ENCODE measurements at regions not wholly inside any gene's neighbourhood (a gene's known extent, or its start where the extent isn't known, plus 50 kb on each side); places are given as distances from the start of the nearest gene placed in this dataset.

DNA sequence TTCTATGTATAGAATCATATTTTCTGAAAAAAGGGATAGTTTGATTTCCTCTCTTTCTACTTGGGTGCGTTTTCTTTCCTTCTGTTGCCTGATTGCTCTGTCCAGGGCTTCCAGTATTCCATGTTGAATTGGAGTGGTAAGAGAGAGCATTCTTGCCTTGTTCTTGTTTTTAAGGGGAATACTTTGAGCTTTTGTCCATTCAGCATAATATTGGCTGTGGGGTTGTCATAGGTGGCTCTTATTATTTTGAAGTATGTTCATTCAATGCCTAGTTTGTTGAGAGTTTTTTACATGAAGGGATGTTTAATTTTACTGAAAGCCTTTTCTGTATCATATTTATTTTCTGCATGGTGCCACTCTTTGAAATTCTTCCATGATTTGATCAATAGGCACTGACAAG, 173.5 kb upstream of the IRS2 start:
- ChIA-PET POLR2A (no interaction called here), CTCF (no interaction called here)
- Mint-ChIP-seq H3K4me3 (no peak overlapping the region), H3K27ac (no peak overlapping the region), H3K4me1 (peaks cover 0 to 14% (median 4%) of the 10 kb centered on the region in 7 donors), H3K9me3 (peaks cover 0 to 30% (median 5%) of the 10 kb centered on the region in 11 donors), H3K36me3 (peaks cover 0 to 8% (median 0%) of the 10 kb centered on the region in 5 donors), H3K27me3 (peaks cover 0 to 22% (median 18%) of the 10 kb centered on the region in 5 donors)
- H3K4me1 ChIP-seq (ENCODE audit: control insufficient read depth in 2 of 2, insufficient read depth in 2 of 2, low read length in 2 of 2), result no peaks in the 10 kb centered on the region
- no peaks in the 10 kb centered on the region for H3K36me3 ChIP-seq (ENCODE audit: control insufficient read depth in 2 of 3, insufficient read depth in 3 of 3, low read length in 3 of 3)
- no peak for ATAC-seq
- no peaks in the 10 kb centered on the region for H3K9me3 ChIP-seq (ENCODE audit: control insufficient read depth in 2 of 3, low read length in 3 of 3)
- no peak overlapping the region for H3K27ac ChIP-seq (ENCODE audit: low read depth, low read length)
- DNase-seq, result no peak
- intact Hi-C loops (cut with micrococcal nuclease), result no loop called here
- H3K27me3 ChIP-seq (ENCODE audit: control insufficient read depth in 2 of 2, insufficient read depth in 2 of 2, low read length in 2 of 2), result no peaks in the 10 kb centered on the region
- H3K4me3 ChIP-seq (ENCODE audit: low read length), result no peak overlapping the region

DNA sequence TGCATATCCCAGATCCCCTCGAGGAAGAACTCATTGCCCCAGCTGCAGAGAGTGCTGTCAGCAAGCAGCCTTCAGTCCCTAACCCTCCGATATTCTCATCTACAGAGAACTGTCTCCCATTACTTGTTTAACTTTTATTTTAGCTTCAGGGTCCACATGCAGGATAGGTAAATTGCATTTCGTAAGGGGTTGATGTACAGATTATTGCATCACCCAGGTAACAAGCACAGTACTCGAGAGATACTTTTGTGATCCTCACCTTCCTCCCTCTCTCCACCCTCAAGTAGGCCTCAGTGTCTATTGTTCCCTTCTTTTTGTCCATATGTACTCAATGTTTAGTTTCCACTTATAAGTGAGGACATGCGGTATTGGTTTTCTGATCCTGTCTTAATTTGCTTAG, 171.5 kb upstream of the IRS2 start:
- POLR2A ChIA-PET, result no interaction called here
- Histone ChIP-seq H3K27me3 (ENCODE audit: control insufficient read depth in 2 of 2, insufficient read depth in 2 of 2, low read length in 2 of 2) (no peaks in the 10 kb centered on the region), H3K4me3 (ENCODE audit: low read length) (no peak overlapping the region), H3K27ac (ENCODE audit: low read depth, low read length) (no peak overlapping the region), H3K9me3 (ENCODE audit: control insufficient read depth in 2 of 3, low read length in 3 of 3) (no peaks in the 10 kb centered on the region), H3K4me1 (ENCODE audit: control insufficient read depth in 2 of 2, insufficient read depth in 2 of 2, low read length in 2 of 2) (no peaks in the 10 kb centered on the region), H3K36me3 (ENCODE audit: control insufficient read depth in 2 of 3, insufficient read depth in 3 of 3, low read length in 3 of 3) (no peaks in the 10 kb centered on the region)
- Mint-ChIP-seq H3K4me1 (no peaks in the 10 kb centered on the region), H3K36me3 (peaks cover 0 to 4% (median 0%) of the 10 kb centered on the region in 5 donors), H3K27ac (no peak overlapping the region), H3K27me3 (peaks cover 0 to 7% (median 2%) of the 10 kb centered on the region in 5 donors), H3K9me3 (peaks cover 0 to 30% (median 6%) of the 10 kb centered on the region in 11 donors), H3K4me3 (no peak overlapping the region)
- DNase-seq, result no peak
- intact Hi-C loops (cut with micrococcal nuclease), result no loop called here
- ATAC-seq, result no peak
- CTCF ChIA-PET, result no interaction called here

DNA sequence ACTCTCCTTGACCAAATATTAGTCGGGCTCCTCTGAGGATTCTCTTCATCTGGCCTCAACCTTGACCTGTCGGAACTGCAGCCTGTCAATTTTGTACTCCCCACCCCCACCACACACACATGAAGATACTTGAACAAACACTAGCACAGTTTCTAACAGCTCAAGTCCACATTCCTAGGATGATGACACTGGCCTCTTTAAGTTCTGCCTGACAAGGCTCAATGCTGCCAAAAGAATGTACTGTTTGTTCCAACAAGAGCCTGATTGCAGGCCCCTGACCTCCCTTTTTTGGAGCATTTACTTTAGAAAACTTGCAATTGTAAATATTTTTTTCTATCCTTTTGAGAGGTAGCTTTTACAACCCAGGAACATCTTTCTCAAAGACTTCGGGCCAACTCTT, 169.2 kb upstream of the IRS2 start:
- Histone ChIP-seq H3K27ac (ENCODE audit: low read depth, low read length) (no peak overlapping the region), H3K36me3 (ENCODE audit: control insufficient read depth in 2 of 3, insufficient read depth in 3 of 3, low read length in 3 of 3) (no peaks in the 10 kb centered on the region), H3K4me1 (ENCODE audit: control insufficient read depth in 2 of 2, insufficient read depth in 2 of 2, low read length in 2 of 2) (no peaks in the 10 kb centered on the region), H3K9me3 (ENCODE audit: control insufficient read depth in 2 of 3, low read length in 3 of 3) (no peaks in the 10 kb centered on the region), H3K4me3 (ENCODE audit: low read length) (no peak overlapping the region), H3K27me3 (ENCODE audit: control insufficient read depth in 2 of 2, insufficient read depth in 2 of 2, low read length in 2 of 2) (no peaks in the 10 kb centered on the region)
- ChIA-PET POLR2A (interaction anchor here (0.6 kb wide), 1 partner anchor 197 kb away, joined by 4 read pairs; no protein-coding TSS in a partner anchor), CTCF (no interaction called here)
- H3K4me1 Mint-ChIP-seq, result no peaks in the 10 kb centered on the region
- H3K27ac Mint-ChIP-seq, result no peak overlapping the region
- peaks cover 2 to 35% (median 5%) of the 10 kb centered on the region in 11 donors for H3K9me3 Mint-ChIP-seq
- H3K27me3 Mint-ChIP-seq, result peaks cover 0 to 4% (median 0%) of the 10 kb centered on the region in 5 donors
- peaks cover 0 to 4% (median 0%) of the 10 kb centered on the region in 5 donors for H3K36me3 Mint-ChIP-seq
- H3K4me3 Mint-ChIP-seq, result no peak overlapping the region
- no peak for DNase-seq
- intact Hi-C loops (cut with micrococcal nuclease), result no loop called here
- no peak for ATAC-seq

GRCh38 chr13:109954441-109954840, 168.1 kb upstream of the IRS2 start:
- peaks cover 0 to 4% (median 0%) of the 10 kb centered on the region in 5 donors for H3K36me3 Mint-ChIP-seq
- Histone ChIP-seq H3K4me1 (ENCODE audit: control insufficient read depth in 2 of 2, insufficient read depth in 2 of 2, low read length in 2 of 2) (no peaks in the 10 kb centered on the region), H3K27ac (ENCODE audit: low read depth, low read length) (no peak overlapping the region), H3K9me3 (ENCODE audit: control insufficient read depth in 2 of 3, low read length in 3 of 3) (no peaks in the 10 kb centered on the region), H3K36me3 (ENCODE audit: control insufficient read depth in 2 of 3, insufficient read depth in 3 of 3, low read length in 3 of 3) (no peaks in the 10 kb centered on the region), H3K4me3 (ENCODE audit: low read length) (no peak overlapping the region), H3K27me3 (ENCODE audit: control insufficient read depth in 2 of 2, insufficient read depth in 2 of 2, low read length in 2 of 2) (no peaks in the 10 kb centered on the region)
- H3K27ac Mint-ChIP-seq, result no peak overlapping the region
- peaks cover 2 to 35% (median 6%) of the 10 kb centered on the region in 11 donors for H3K9me3 Mint-ChIP-seq
- H3K27me3 Mint-ChIP-seq, result peaks cover 0 to 4% (median 0%) of the 10 kb centered on the region in 5 donors
- no peak for ATAC-seq
- no peaks in the 10 kb centered on the region for H3K4me1 Mint-ChIP-seq
- no peak overlapping the region for H3K4me3 Mint-ChIP-seq
- POLR2A ChIA-PET, result no interaction called here
- DNase-seq, result no peak
- intact Hi-C loops (cut with micrococcal nuclease), result no loop called here
- CTCF ChIA-PET, result no interaction called here

GRCh38 chr13:109951491-109951890, 165.1 kb upstream of the IRS2 start:
- no peak for ATAC-seq
- H3K4me1 ChIP-seq (ENCODE audit: control insufficient read depth in 2 of 2, insufficient read depth in 2 of 2, low read length in 2 of 2), result no peaks in the 10 kb centered on the region
- H3K4me3 Mint-ChIP-seq, result no peak overlapping the region
- H3K36me3 ChIP-seq (ENCODE audit: control insufficient read depth in 2 of 3, insufficient read depth in 3 of 3, low read length in 3 of 3), result no peaks in the 10 kb centered on the region
- no peaks in the 10 kb centered on the region for H3K4me1 Mint-ChIP-seq
- H3K27me3 Mint-ChIP-seq, result peaks cover 0 to 15% (median under 1%) of the 10 kb centered on the region in 5 donors
- intact Hi-C loops (cut with micrococcal nuclease), result no loop called here
- DNase-seq, result no peak
- H3K27ac ChIP-seq (ENCODE audit: low read depth, low read length), result no peak overlapping the region
- no peaks in the 10 kb centered on the region for H3K36me3 Mint-ChIP-seq
- ChIA-PET POLR2A (no interaction called here), CTCF (no interaction called here)
- no peaks in the 10 kb centered on the region for H3K27me3 ChIP-seq (ENCODE audit: control insufficient read depth in 2 of 2, insufficient read depth in 2 of 2, low read length in 2 of 2)
- no peaks in the 10 kb centered on the region for H3K9me3 ChIP-seq (ENCODE audit: control insufficient read depth in 2 of 3, low read length in 3 of 3)
- no peak overlapping the region for H3K27ac Mint-ChIP-seq
- H3K4me3 ChIP-seq (ENCODE audit: low read length), result no peak overlapping the region
- peaks cover 0 to 10% (median 2%) of the 10 kb centered on the region in 11 donors for H3K9me3 Mint-ChIP-seq

DNA sequence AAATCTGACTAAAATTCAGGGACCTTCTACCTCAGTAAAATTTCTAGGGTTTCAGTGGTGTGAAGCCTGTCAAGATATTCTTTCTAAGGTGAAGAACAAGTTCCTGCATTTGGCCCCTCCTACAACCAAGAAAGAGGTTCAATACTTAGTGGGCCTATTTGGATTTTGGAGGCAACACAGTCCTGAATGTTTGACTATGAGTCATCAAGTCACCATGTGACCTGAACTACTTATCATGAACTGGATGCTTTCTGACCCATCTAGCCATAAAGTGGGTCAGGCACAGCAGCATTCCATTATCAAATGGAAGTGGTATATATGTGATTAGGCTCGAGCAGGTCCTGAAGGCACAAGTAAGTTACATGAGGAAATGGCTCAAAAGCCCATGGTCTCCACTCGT, 163.0 kb upstream of the IRS2 start:
- no peak overlapping the region for H3K4me3 Mint-ChIP-seq
- H3K9me3 Mint-ChIP-seq, result peaks cover 0 to 15% (median 3%) of the 10 kb centered on the region in 11 donors
- H3K27ac Mint-ChIP-seq, result no peak overlapping the region
- no peaks in the 10 kb centered on the region for H3K4me1 Mint-ChIP-seq
- intact Hi-C loops (cut with micrococcal nuclease), result no loop called here
- no peak for ATAC-seq
- Histone ChIP-seq H3K4me3 (ENCODE audit: low read length) (no peak overlapping the region), H3K27me3 (ENCODE audit: control insufficient read depth in 2 of 2, insufficient read depth in 2 of 2, low read length in 2 of 2) (no peaks in the 10 kb centered on the region), H3K36me3 (ENCODE audit: control insufficient read depth in 2 of 3, insufficient read depth in 3 of 3, low read length in 3 of 3) (no peaks in the 10 kb centered on the region), H3K9me3 (ENCODE audit: control insufficient read depth in 2 of 3, low read length in 3 of 3) (no peaks in the 10 kb centered on the region), H3K4me1 (ENCODE audit: control insufficient read depth in 2 of 2, insufficient read depth in 2 of 2, low read length in 2 of 2) (no peaks in the 10 kb centered on the region), H3K27ac (ENCODE audit: low read depth, low read length) (no peak overlapping the region)
- peaks cover 0 to 19% (median 4%) of the 10 kb centered on the region in 5 donors for H3K27me3 Mint-ChIP-seq
- no peaks in the 10 kb centered on the region for H3K36me3 Mint-ChIP-seq
- ChIA-PET POLR2A (no interaction called here), CTCF (no interaction called here)
- DNase-seq, result no peak

DNA sequence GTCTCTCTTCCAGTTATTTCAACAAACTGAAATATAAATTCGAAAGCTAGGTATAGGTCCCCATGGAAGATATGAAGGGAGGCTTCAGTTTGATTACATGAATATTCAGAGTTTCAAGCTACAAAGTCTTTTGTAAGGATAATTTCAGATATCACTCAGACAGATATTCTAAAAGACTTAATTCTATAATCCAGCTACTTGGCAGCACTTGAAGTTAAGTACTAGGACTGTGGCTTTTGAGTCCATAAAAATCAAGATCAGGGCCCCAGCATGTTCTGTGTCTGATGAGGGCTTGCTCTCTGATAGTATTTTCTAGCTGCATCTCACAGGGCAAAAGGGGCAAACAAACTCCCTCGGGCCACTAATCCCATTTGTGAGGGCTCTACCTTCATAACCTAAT, 160.6 kb upstream of the IRS2 start:
- CTCF ChIA-PET, result no interaction called here
- no peak for ATAC-seq
- no peaks in the 10 kb centered on the region for H3K36me3 ChIP-seq (ENCODE audit: control insufficient read depth in 2 of 3, insufficient read depth in 3 of 3, low read length in 3 of 3)
- no peaks in the 10 kb centered on the region for H3K4me1 ChIP-seq (ENCODE audit: control insufficient read depth in 2 of 2, insufficient read depth in 2 of 2, low read length in 2 of 2)
- no peaks in the 10 kb centered on the region for H3K4me1 Mint-ChIP-seq
- H3K9me3 Mint-ChIP-seq, result peaks cover 0 to 18% (median 4%) of the 10 kb centered on the region in 11 donors
- H3K9me3 ChIP-seq (ENCODE audit: control insufficient read depth in 2 of 3, low read length in 3 of 3), result no peaks in the 10 kb centered on the region
- intact Hi-C loops (cut with micrococcal nuclease), result no loop called here
- H3K27ac ChIP-seq (ENCODE audit: low read depth, low read length), result no peak overlapping the region
- no peaks in the 10 kb centered on the region for H3K36me3 Mint-ChIP-seq
- H3K27ac Mint-ChIP-seq, result no peak overlapping the region
- H3K4me3 Mint-ChIP-seq, result no peak overlapping the region
- no peak overlapping the region for H3K4me3 ChIP-seq (ENCODE audit: low read length)
- H3K27me3 Mint-ChIP-seq, result peaks cover 0 to 24% (median 5%) of the 10 kb centered on the region in 5 donors
- no peak for DNase-seq
- H3K27me3 ChIP-seq (ENCODE audit: control insufficient read depth in 2 of 2, insufficient read depth in 2 of 2, low read length in 2 of 2), result no peaks in the 10 kb centered on the region
- POLR2A ChIA-PET, result no interaction called here
